IPS DF 19.7 (cell line): ENCODE measurements at regions not wholly inside any gene's neighbourhood (a gene's known extent, or its start where the extent isn't known, plus 50 kb on each side); places are given as distances from the start of the nearest gene placed in this dataset.

Source experiments
- DNase-seq: peaks from one replicate; pipeline ENCODE4 v3.0.0-alpha.2; 2013; ENCODE audit warnings: low read depth, low spot score

GRCh38 chr20:24738981-24739633 is 210.0 kb upstream of the CST7 start:
- DNase-seq, result no peak

GRCh38 chr20:24739746-24740145 is 209.3 kb upstream of the CST7 start:
- no peak for DNase-seq

GRCh38 chr20:24741493-24742072 is 207.5 kb upstream of the CST7 start:
- no peak for DNase-seq

- no peak for DNase-seq
These were observed 206.6 kb upstream of the CST7 start for GRCh38 chr20:24742436-24742835.

GRCh38 chr20:24742989-24743388 is 206.1 kb upstream of the CST7 start:
- DNase-seq, result no peak

GRCh38 chr20:24743641-24744040 is 205.4 kb upstream of the CST7 start:
- DNase-seq, result no peak

GRCh38 chr20:24744747-24745146 is 204.3 kb upstream of the CST7 start:
- DNase-seq, result no peak

- DNase-seq, result no peak
These were observed 203.9 kb upstream of the CST7 start for GRCh38 chr20:24745206-24745605.

GRCh38 chr20:24745617-24746350 is 203.3 kb upstream of the CST7 start:
- no peak for DNase-seq

- DNase-seq, result no peak
These were observed 202.8 kb upstream of the CST7 start for GRCh38 chr20:24746351-24746685.

GRCh38 chr20:24747010-24747712 is 201.9 kb upstream of the CST7 start:
- no peak for DNase-seq

GRCh38 chr20:24747881-24748595 is 201.0 kb upstream of the CST7 start:
- DNase-seq, result no peak

- DNase-seq, result no peak
These were observed 197.5 kb upstream of the CST7 start for GRCh38 chr20:24751551-24751950.

- no peak for DNase-seq
These were observed 196.5 kb upstream of the CST7 start for GRCh38 chr20:24752612-24753011.

- no peak for DNase-seq
These were observed 195.9 kb upstream of the CST7 start for GRCh38 chr20:24753130-24753529.

GRCh38 chr20:24754691-24755090 is 194.4 kb upstream of the CST7 start:
- DNase-seq, result no peak

- no peak for DNase-seq
These were observed 193.6 kb upstream of the CST7 start for GRCh38 chr20:24755411-24755922.

- DNase-seq, result no peak
These were observed 192.6 kb upstream of the CST7 start for GRCh38 chr20:24756292-24757025.

GRCh38 chr20:24761220-24762065 is 187.6 kb upstream of the CST7 start:
- no peak for DNase-seq

GRCh38 chr20:24762371-24762770 is 186.7 kb upstream of the CST7 start:
- DNase-seq, result no peak
